ENCODE measurements at regions not wholly inside any gene's neighbourhood (a gene's known extent, or its start where the extent isn't known, plus 50 kb on each side); places are given as distances from the start of the nearest gene placed in this dataset.

DNA sequence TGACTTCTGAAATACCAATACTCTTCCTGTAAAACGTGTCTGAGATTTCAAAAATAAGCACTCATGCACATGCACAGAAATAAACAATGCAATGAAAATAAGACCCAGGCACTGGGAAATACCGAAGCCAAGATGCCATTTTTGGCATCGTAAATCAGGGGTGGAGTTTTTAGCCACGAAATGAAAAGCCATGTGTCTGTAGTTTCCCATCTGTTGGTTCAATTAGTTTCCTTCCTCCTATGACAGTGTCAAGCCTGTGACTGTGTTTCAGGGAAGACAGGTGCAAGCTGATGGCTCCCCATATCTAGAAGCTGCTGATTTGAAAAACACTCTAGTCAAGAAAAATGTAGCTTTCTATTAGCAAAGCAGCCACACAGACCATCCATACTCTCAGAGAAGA is 480.4 kb upstream of the CAMK1G start:
- ChIA-PET POLR2A (interaction anchor here (0.6 kb wide), 1 partner anchor 64 kb away, joined by 4 read pairs; no protein-coding TSS in a partner anchor), CTCF (ENCODE audit: unreplicated experiment) (no interaction called here)
- BruUV-seq (replicated peaks) = no TSS peak
- no peaks in the 10 kb centered on the region for H4K20me1 ChIP-seq (ENCODE audit: insufficient read depth, low read length)
- H3K79me2 ChIP-seq (ENCODE audit: insufficient read depth, low read depth, low read length) = no peaks in the 10 kb centered on the region
- intact Hi-C loops (cut with micrococcal nuclease; ENCODE audit: unreplicated experiment) = no loop called here
- H2AFZ ChIP-seq (ENCODE audit: low read length) = no peak overlapping the region
- H3K4me1 ChIP-seq (ENCODE audit: insufficient read depth, low read length, poor library complexity, severe bottlenecking) = no peaks in the 10 kb centered on the region
- H3K36me3 ChIP-seq (ENCODE audit: insufficient read depth, low read length) = no peaks in the 10 kb centered on the region
- no peak for DNase-seq (ENCODE audit: low spot score)
- no peak overlapping the region for H3K4me2 ChIP-seq (ENCODE audit: low read length)
- H3K27ac ChIP-seq (ENCODE audit: low read depth, low read length, poor library complexity, severe bottlenecking) = no peak overlapping the region
- H3K9me2 ChIP-seq (ENCODE audit: insufficient read depth, low read length) = no peaks in the 10 kb centered on the region
- TF ChIP-seq, protein P1, sequence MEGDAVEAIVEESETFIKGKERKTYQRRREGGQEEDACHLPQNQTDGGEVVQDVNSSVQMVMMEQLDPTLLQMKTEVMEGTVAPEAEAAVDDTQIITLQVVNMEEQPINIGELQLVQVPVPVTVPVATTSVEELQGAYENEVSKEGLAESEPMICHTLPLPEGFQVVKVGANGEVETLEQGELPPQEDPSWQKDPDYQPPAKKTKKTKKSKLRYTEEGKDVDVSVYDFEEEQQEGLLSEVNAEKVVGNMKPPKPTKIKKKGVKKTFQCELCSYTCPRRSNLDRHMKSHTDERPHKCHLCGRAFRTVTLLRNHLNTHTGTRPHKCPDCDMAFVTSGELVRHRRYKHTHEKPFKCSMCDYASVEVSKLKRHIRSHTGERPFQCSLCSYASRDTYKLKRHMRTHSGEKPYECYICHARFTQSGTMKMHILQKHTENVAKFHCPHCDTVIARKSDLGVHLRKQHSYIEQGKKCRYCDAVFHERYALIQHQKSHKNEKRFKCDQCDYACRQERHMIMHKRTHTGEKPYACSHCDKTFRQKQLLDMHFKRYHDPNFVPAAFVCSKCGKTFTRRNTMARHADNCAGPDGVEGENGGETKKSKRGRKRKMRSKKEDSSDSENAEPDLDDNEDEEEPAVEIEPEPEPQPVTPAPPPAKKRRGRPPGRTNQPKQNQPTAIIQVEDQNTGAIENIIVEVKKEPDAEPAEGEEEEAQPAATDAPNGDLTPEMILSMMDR (conservative IDR thresholded peaks at IDR 0.05; ENCODE audit: low read length) = no peak
- H3K9me3 ChIP-seq (ENCODE audit: low read length) = no peaks in the 10 kb centered on the region
- H3K4me3 ChIP-seq (ENCODE audit: low read depth, low read length, poor library complexity, severe bottlenecking) = no peak overlapping the region

DNA sequence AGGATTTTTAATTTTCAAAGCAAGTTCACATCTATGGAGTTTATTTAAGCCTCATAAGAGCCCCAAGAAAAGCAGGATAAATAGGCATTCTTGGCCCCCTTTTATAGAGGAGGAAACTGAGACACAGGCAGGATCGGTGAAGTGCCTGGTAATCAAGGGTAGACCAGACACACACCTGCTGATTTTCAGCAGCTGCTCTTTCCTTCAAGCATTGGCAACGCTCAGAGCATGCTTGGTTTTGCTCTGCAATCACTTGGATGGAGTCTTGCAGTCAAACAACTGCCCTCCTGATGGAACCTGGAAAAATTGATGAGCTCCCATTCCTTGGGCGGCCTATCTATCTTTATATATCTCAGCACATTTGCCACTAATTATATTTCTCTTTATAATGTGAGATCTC is 478.9 kb upstream of the CAMK1G start:
- H3K36me3 ChIP-seq (ENCODE audit: insufficient read depth, low read length) = no peaks in the 10 kb centered on the region
- TF ChIP-seq, protein P1 (conservative IDR thresholded peaks at IDR 0.05; ENCODE audit: low read length) = no peak
- no peak for TF ChIP-seq EZH2phosphoT487 (IDR thresholded peaks at IDR 0.05; ENCODE audit: borderline replicate concordance, low read depth, low read length)
- no peaks in the 10 kb centered on the region for H4K20me1 ChIP-seq (ENCODE audit: insufficient read depth, low read length)
- no peaks in the 10 kb centered on the region for H3K9me2 ChIP-seq (ENCODE audit: insufficient read depth, low read length)
- BruUV-seq (replicated peaks) = no TSS peak
- H3K9me3 ChIP-seq (ENCODE audit: low read length) = no peaks in the 10 kb centered on the region
- no peak overlapping the region for H3K27ac ChIP-seq (ENCODE audit: low read depth, low read length, poor library complexity, severe bottlenecking)
- intact Hi-C loops (cut with micrococcal nuclease; ENCODE audit: unreplicated experiment) = no loop called here
- POLR2A ChIA-PET = no interaction called here
- no peak overlapping the region for H3K4me2 ChIP-seq (ENCODE audit: low read length)
- H2AFZ ChIP-seq (ENCODE audit: low read length) = no peak overlapping the region
- CTCF ChIA-PET (ENCODE audit: unreplicated experiment) = no interaction called here
- H3K4me3 ChIP-seq (ENCODE audit: low read depth, low read length, poor library complexity, severe bottlenecking) = no peak overlapping the region
- no peaks in the 10 kb centered on the region for H3K79me2 ChIP-seq (ENCODE audit: insufficient read depth, low read depth, low read length)
- no peaks in the 10 kb centered on the region for H3K4me1 ChIP-seq (ENCODE audit: insufficient read depth, low read length, poor library complexity, severe bottlenecking)
- no peak for DNase-seq (ENCODE audit: low spot score)

DNA sequence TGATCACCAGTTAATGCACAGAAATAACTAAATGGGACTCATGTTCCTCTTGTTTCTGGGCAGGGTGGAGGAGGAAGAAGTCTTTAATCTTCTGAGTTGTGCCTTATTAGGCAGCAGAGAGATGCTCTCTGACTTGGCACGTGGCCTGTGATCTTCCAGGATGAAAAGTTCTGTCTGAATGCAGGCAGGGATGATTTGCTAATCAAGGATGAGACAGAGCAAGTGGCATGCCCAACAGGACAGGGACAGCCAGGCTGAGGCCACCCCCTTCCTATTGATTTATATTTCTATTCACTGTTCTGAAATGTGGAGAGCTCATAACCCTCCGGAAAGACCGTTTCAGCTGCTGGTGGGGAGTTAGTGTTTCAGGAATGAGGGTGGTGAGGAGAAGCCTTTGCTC is 477.8 kb upstream of the CAMK1G start:
- Histone ChIP-seq H3K79me2 (ENCODE audit: insufficient read depth, low read depth, low read length) (no peaks in the 10 kb centered on the region), H3K4me1 (ENCODE audit: insufficient read depth, low read length, poor library complexity, severe bottlenecking) (no peaks in the 10 kb centered on the region), H3K4me2 (ENCODE audit: low read length) (no peak overlapping the region), H3K9me2 (ENCODE audit: insufficient read depth, low read length) (no peaks in the 10 kb centered on the region), H3K27ac (ENCODE audit: low read depth, low read length, poor library complexity, severe bottlenecking) (no peak overlapping the region), H3K36me3 (ENCODE audit: insufficient read depth, low read length) (no peaks in the 10 kb centered on the region), H3K4me3 (ENCODE audit: low read depth, low read length, poor library complexity, severe bottlenecking) (no peak overlapping the region), H2AFZ (ENCODE audit: low read length) (no peak overlapping the region), H3K9me3 (ENCODE audit: low read length) (no peaks in the 10 kb centered on the region), H4K20me1 (ENCODE audit: insufficient read depth, low read length) (no peaks in the 10 kb centered on the region)
- TF ChIP-seq, protein P1 (conservative IDR thresholded peaks at IDR 0.05; ENCODE audit: low read length) = no peak
- TF ChIP-seq EZH2phosphoT487 (IDR thresholded peaks at IDR 0.05; ENCODE audit: borderline replicate concordance, low read depth, low read length) = no peak
- intact Hi-C loops (cut with micrococcal nuclease; ENCODE audit: unreplicated experiment) = no loop called here
- ChIA-PET CTCF (ENCODE audit: unreplicated experiment) (no interaction called here), POLR2A (no interaction called here)
- no TSS peak for BruUV-seq (replicated peaks)
- no peak for DNase-seq (ENCODE audit: low spot score)
